ENCODE measurements at regions not wholly inside any gene's neighbourhood (a gene's known extent, or its start where the extent isn't known, plus 50 kb on each side); places are given as distances from the start of the nearest gene placed in this dataset.

DNA sequence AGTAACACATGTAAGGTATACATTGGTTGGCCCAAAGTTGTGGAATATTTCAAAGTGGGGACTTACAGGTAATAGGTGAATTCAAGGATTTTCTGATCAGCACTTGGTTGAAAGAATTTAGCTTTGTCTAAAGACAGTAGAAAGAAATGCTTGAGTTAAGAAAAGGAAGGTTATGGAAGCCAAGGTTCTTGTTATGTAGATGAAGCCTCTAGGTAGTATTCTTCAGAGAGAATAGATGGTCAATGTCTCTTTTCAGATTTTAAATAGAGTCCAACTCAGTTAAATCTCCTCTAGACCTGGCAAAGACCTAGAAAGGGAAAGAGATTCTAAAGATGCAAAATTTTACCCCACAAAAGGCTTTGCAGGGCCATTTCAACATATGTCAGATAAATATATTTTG lies 157.4 kb downstream of the ANKRD30B start:
- H3K4me3 ChIP-seq, result no peak overlapping the region
- DNase-seq (no peak), ATAC-seq (ENCODE audit: low FRiP score in 2 of 2) (no peak)
- TF ChIP-seq EP300 (IDR thresholded peaks at IDR 0.05) (no peak), POLR2AphosphoS5 (IDR thresholded peaks at IDR 0.05) (no peak), POLR2A (IDR thresholded peaks at IDR 0.05) (no peak)
- TF ChIP-seq, protein P1, sequence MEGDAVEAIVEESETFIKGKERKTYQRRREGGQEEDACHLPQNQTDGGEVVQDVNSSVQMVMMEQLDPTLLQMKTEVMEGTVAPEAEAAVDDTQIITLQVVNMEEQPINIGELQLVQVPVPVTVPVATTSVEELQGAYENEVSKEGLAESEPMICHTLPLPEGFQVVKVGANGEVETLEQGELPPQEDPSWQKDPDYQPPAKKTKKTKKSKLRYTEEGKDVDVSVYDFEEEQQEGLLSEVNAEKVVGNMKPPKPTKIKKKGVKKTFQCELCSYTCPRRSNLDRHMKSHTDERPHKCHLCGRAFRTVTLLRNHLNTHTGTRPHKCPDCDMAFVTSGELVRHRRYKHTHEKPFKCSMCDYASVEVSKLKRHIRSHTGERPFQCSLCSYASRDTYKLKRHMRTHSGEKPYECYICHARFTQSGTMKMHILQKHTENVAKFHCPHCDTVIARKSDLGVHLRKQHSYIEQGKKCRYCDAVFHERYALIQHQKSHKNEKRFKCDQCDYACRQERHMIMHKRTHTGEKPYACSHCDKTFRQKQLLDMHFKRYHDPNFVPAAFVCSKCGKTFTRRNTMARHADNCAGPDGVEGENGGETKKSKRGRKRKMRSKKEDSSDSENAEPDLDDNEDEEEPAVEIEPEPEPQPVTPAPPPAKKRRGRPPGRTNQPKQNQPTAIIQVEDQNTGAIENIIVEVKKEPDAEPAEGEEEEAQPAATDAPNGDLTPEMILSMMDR (IDR thresholded peaks at IDR 0.05), result no peak
- H3K27ac ChIP-seq, result no peak overlapping the region
- H3K36me3 ChIP-seq, result no peaks in the 10 kb centered on the region
- H3K9me3 ChIP-seq, result no peaks in the 10 kb centered on the region
- H3K4me1 ChIP-seq, result no peaks in the 10 kb centered on the region
- H3K27me3 ChIP-seq, result no peaks in the 10 kb centered on the region

DNA sequence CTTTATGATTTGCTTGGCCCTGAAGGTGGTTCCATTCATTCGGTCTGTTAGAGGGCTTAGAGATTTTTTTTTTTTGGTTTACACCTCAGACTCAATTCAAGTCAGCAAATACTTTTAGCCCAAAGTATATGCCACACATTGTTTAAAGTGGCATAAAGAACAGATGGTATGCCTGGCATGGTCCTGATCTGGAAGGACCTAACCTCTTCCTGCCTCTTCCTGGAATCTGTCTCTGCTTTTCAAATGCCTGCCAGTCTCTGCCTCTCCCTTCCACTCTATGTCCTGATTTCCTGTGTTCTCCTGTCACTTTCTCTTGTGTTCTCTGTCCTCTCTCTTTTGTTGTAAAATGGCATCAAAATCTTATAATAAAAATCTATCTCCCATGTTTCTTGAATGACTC lies 158.0 kb downstream of the ANKRD30B start:
- ATAC-seq (ENCODE audit: low FRiP score in 2 of 2), result no peak
- WGBS, 2 donors, result 79 to 80% methylated on average over 1 of the region's 1 CpG

DNA sequence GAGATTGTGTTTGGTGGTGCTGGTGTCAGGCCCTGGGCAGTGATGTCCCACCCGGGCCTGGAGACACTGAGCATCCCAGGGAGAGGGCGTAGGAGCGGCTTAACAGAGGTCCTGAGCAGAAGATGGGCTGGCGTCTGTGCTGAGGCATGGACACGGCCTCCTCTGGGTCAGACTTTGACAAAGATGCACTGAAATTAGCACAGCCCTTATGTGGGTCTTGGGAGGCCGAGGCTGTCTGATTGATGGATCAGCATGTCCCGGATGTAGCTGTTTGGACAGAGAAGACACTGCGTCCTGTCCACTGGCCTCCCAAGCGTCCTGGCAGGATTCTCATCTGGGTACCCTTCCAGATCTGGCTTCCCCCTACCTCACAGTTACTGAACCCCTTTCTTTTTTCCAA lies 159.4 kb downstream of the ANKRD30B start:
- Histone ChIP-seq H3K4me1 (no peaks in the 10 kb centered on the region), H3K36me3 (no peaks in the 10 kb centered on the region), H3K9me3 (no peaks in the 10 kb centered on the region), H3K27me3 (no peaks in the 10 kb centered on the region), H3K27ac (no peak overlapping the region), H3K4me3 (no peak overlapping the region)
- WGBS, 2 donors, result 70 to 81% methylated on average over 8 to 9 of the region's 9 CpGs
- DNase-seq (no peak), ATAC-seq (ENCODE audit: low FRiP score in 2 of 2) (no peak)
- TF ChIP-seq EP300 (IDR thresholded peaks at IDR 0.05), result no peak
- TF ChIP-seq, protein P1 (IDR thresholded peaks at IDR 0.05), result no peak
- no peak for TF ChIP-seq POLR2A (IDR thresholded peaks at IDR 0.05)
- TF ChIP-seq POLR2AphosphoS5 (IDR thresholded peaks at IDR 0.05), result no peak

More for the DNA sequence above, 158.0 kb downstream of the ANKRD30B start:
- H3K27ac ChIP-seq, result no peak overlapping the region
- H3K27me3 ChIP-seq, result no peaks in the 10 kb centered on the region
- no peaks in the 10 kb centered on the region for H3K4me1 ChIP-seq
- TF ChIP-seq, protein P1 (IDR thresholded peaks at IDR 0.05), result no peak
- TF ChIP-seq EP300 (IDR thresholded peaks at IDR 0.05), result no peak
- no peak for TF ChIP-seq POLR2AphosphoS5 (IDR thresholded peaks at IDR 0.05)
- no peak for TF ChIP-seq POLR2A (IDR thresholded peaks at IDR 0.05)
- H3K4me3 ChIP-seq, result no peak overlapping the region
- no peaks in the 10 kb centered on the region for H3K36me3 ChIP-seq
- DNase-seq, result no peak
- no peaks in the 10 kb centered on the region for H3K9me3 ChIP-seq

DNA sequence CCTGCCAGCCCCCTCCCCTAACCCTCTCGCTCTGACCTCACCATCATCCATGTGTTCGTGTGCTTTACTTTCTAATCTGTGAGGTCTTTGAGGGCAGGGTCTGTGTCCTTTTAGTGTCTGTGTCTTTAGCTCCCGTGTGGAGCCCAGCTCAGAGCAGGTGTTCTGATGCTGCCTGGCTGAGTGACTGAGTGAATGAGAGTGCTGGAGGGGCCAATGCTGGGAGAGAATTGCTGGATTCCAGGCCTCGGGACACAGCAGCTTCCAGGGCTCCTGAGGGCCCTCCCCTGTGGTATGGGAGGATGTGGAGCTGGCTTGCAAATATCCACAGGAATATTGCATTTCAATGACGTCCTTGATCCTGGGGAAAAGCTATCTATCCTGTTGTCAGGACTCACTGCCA lies 160.6 kb downstream of the ANKRD30B start:
- Histone ChIP-seq H3K4me3 (no peak overlapping the region), H3K27ac (no peak overlapping the region), H3K9me3 (no peaks in the 10 kb centered on the region), H3K27me3 (no peaks in the 10 kb centered on the region), H3K36me3 (no peaks in the 10 kb centered on the region), H3K4me1 (no peaks in the 10 kb centered on the region)
- DNase-seq, result no peak
- WGBS, 2 donors, result 66 to 84% methylated on average over 4 to 5 of the region's 5 CpGs
- ATAC-seq (ENCODE audit: low FRiP score in 2 of 2), result no peak
- TF ChIP-seq, protein P1 (IDR thresholded peaks at IDR 0.05), result no peak
- TF ChIP-seq POLR2A (IDR thresholded peaks at IDR 0.05), result no peak
- no peak for TF ChIP-seq POLR2AphosphoS5 (IDR thresholded peaks at IDR 0.05)

DNA sequence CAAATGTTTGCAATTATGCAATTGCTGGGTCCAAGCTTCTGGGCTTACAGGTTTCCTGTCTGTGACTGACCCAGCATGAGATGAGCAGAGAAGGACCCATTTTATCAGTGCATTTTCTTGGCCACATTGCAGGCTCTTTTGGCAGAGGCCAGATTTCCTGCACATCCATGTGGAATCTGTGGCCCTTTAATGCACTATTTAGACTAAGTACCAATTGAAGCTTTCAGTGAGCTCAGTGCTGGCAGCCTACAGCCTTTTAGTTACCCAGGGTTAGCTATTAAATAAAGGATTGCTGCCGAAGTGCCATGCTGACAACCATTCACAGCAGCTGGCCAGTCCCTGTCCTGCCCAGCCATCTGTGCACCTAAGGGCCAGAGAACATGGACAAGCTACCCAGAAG lies 165.0 kb downstream of the ANKRD30B start:
- no peak overlapping the region for H3K27ac ChIP-seq
- ATAC-seq (ENCODE audit: low FRiP score in 2 of 2) (no peak), DNase-seq (no peak)
- H3K4me1 ChIP-seq, result no peaks in the 10 kb centered on the region
- no peaks in the 10 kb centered on the region for H3K9me3 ChIP-seq
- WGBS, 2 donors, result 86 to 93% methylated on average over 1 of the region's 1 CpG
- no peak overlapping the region for H3K4me3 ChIP-seq
- H3K36me3 ChIP-seq, result no peaks in the 10 kb centered on the region
- TF ChIP-seq POLR2AphosphoS5 (IDR thresholded peaks at IDR 0.05) (no peak), POLR2A (IDR thresholded peaks at IDR 0.05) (no peak), EP300 (IDR thresholded peaks at IDR 0.05) (no peak)
- TF ChIP-seq, protein P1 (IDR thresholded peaks at IDR 0.05), result no peak
- no peaks in the 10 kb centered on the region for H3K27me3 ChIP-seq
